Ovary (tissue), 3 donors: ENCODE measurements at regions not wholly inside any gene's neighbourhood (a gene's known extent, or its start where the extent isn't known, plus 50 kb on each side); places are given as distances from the start of the nearest gene placed in this dataset.

ENCODE experiments used
- CTCF ChIP-seq, 3 donors: fragments of 450-650 bp in 2 of 3; fragments of 200-600 bp in 1 of 3; IDR thresholded peaks; one replicate each; pipeline versions ENCODE4 v1.5.1 to v1.8.0; 2016 to 2022; ENCODE audit warnings: antibody characterized with exemption in 3 of 3, mild to moderate bottlenecking in 1 of 3
- EP300 ChIP-seq: sonication (generic); formaldehyde crosslinking; IDR thresholded peaks from one replicate; pipeline ENCODE4 v1.6.1; 2017; ENCODE audit warnings: antibody characterized with exemption
- donor health status: DM: no; HTN: no; CAD: no.

GRCh38 chr3:117645561-117646242, 936.1 kb downstream of the TUSC7 start:
- no peak for TF ChIP-seq CTCF (IDR thresholded peaks at IDR 0.05)
- TF ChIP-seq EP300 = no peak
